Stimulated activated CD4-positive, alpha-beta T cell treated with anti-CD3 and anti-CD28 coated beads, Interleukin-12 subunit alpha, Interleukin-12 subunit beta, amount 100 ng/mL, for 4 hours (primary cell): ENCODE measurements at regions not wholly inside any gene's neighbourhood (a gene's known extent, or its start where the extent isn't known, plus 50 kb on each side); places are given as distances from the start of the nearest gene placed in this dataset.

Source experiments
- DNase-seq: peaks from one replicate; pipeline ENCODE4 v3.0.0-alpha.2; 2020

DNA sequence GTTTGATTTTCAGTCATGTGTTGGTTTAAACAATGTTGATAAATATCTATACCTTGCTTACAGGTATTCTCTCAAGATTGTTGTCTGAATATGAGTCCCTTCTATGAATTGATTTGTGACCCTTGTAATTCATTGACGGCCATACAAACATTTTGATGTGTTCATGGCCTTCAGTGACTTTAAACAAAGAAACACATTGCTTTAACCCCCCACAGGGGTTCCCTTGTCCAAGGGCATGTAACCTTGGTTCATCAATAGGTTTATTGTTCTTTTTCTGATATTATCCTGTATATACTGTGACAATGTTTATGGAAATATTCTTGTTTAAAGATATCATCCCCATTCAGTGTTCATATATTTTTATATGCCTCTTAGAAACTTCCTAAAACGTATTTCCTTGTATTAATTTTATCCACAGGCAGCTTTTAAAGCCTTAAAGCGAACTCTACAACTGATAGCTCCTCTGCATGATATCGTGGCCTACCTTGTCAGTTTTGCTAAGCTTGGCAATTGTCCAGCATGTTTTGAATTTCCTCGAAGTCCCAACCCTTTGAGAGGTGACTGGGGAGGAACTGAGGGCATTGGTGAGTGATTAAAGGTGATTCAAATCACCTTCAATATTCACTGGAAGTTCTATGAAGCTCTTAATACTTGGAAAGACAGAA lies 87.0 kb downstream of the CD164 start:
- no peak for DNase-seq

DNA sequence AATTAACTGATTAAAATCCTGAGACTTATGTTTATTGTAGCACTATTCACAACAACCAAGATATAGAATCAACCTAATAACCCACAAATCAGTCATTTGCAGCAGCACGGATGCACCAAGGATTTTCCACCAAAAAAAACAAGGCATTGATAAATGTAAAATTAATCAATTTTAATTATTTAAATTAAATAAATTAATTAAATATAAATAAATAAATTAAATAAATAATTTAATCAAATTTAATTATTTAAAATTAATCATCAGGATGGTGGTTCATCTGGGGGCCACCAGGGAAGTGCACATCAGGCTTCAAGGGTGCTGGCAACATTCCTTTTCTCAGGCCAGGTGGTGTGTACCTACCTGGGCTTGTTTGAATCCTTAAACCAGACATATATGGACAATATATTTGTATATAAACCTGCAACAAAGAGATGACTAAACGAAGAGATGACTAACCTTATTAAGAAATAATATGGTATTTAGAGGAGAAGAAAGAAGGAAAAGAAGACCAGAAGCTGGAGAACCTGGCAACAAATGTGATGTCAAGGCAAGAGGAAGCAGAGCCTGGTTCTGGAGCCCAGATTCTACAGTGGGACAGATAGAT lies 89.2 kb downstream of the CD164 start:
- no peak for DNase-seq

DNA sequence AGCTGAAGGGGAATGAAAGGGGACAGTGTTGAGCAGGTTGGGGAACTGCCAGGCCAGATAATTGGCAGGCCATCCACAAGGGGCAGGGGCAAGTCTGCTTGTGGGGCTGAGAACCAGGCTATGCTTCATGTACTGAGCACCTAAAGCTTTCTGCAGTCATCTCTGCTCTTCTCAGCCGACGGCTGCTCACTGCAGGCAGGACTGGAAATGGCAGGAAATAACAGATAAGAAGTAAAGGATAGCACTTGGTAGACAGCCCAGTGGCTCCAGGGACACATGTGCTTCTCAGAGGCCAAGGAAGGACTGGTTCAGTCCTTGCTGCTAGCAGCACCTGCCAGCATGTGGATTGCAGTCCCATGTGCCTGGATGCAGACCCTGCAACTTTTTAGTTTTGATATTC lies 89.8 kb downstream of the CD164 start:
- DNase-seq: no peak

DNA sequence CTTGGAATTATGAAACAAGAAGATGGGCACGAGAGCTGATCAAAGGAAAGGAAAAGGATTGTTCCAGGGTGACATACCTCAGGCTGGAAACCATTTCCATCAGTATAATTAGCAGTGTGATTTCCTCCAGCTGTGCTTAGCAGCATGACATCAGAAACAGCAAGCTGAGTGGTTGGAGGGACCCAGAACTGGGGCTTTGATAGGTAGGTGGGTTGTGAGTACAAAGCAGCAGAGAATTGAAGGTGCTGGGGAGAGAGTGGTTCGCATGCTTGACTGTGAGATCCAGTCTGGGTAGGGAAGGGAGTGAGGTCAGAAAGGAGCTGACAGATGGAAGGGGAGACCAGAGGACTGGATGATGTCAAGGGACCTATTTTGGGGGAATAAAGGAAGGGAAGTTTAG lies 90.4 kb downstream of the CD164 start:
- no peak for DNase-seq

DNA sequence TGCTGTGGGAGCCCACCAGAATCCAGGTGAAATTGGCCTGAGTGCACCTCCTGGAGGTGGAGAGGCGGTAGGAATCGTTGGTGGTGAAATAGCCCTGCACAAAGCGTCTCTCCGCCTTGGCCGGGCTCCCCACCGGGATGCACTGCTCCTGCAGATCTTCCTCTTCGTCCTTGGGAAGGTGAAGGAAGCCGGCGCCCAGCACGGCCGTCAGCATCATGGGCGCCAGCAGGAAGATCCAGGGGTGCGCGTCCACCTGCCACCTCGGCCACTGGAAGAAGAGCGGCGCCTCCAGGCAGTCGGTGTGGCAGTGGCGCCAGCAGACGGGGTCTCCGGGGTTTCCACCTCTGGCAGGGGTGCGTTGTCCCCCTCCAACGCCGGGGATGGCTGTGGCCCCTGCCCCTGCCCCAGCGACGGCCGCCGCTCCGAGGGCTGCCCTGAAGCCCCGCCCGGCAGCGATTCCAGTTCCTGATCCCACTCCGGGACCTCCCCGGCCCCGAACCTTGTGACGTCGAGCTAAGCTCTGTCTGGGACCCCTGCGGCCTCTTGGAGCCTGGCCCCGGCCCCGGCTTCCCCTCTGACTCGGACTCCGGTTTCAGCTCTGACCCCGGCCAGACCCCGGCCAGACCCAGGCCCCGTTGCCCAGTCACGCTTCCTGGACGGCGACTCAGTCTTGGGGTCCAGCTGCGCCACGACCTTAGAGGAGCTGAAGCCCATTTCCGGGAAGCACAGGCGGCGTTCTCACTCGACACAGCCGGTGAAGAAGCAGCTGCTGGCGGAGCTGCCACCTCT lies 91.9 kb downstream of the CD164 start:
- no peak for DNase-seq

DNA sequence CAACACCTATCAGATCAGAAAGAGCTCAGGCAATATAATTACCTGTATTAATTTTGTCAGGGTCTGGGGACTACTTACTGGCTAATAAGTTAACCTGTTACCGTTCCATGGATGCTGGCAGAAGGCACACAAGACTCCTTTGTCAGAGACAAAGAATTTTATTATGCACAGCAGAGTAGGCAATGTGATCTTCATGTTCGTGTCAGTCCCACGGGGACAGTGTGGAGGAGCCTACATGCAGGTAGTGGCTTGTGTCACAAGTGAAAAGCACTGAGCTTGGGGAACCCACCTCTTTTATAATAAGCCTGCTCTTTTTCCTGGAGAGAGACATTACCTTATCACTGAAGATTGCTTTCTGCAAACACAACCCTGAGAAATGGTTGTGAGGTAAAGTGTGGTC lies 96.9 kb downstream of the CD164 start:
- no peak for DNase-seq

DNA sequence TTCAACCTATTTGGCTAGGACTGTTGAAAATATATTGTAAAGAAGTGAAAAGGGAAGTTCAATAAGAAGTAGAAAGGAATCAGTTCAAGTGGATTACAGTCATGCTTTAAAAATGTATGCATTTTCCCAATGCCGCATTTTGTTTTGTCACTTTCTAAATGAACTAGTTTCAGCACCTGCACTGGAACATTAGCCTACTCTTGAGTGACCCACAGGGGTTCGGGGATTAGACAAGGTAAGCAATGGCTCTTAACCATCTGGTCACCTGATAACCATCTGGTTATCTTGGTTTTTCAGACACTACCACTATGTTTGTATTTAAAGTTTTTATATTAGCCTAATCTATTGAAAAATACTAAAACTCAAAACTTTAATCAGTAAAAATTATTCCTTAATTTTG lies 97.6 kb downstream of the CD164 start:
- no peak for DNase-seq

DNA sequence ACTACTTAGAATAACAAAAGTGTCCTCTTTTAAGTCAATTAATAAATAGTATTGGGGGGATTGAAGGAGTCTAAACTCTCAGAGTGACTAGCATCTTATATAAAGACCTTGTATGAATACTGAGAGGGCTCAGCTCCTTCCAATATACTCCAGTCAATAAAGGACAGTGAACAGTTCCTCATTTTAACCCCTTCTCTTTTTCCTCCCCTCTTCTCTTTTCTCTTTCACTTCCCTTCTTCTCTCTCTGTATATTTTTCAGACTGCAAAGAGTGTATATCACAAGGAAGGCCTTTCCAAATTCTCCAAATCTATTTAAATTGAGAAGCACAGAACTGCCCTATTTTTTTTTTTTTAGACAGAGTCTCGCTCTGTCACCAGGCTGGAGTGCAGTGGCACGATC lies 99.5 kb downstream of the CD164 start:
- no peak for DNase-seq

DNA sequence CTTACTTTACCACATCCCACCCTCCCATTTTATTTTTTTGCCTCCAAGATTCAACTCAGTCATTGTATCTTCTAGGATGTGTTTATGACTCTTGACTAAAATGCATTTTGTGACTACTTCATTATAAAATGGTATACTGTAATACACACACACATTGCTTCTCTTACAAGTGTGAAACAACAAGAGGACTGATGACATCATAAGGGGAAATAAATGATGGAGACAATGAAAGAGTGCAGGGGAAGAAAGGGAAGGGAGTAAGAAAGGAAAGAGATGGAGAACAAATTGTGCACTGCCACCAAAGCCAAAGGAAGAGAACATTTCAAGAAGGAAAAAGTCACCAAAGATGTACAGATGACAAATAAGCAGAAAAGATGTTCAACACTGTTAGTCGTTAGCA lies 102.6 kb downstream of the CD164 start:
- DNase-seq: no peak

DNA sequence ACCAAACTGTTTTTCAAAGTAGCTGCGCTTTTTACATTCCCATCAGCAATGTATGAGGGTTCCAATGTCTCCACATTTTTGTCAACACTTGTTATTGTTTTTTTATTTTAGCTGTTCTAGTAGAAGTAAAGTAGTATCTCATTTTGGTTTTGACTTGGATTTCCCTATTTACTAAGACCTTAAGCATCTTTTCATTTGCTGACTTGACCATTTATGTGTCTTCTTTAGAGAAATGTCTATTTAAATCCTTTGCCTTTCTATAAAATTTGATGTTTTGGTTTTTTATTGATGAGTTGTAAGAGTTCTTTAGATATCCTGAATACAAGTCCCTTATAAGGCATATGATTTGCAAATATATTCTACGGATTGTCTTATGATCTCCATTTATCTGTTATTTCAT lies 110.6 kb downstream of the CD164 start:
- no peak for DNase-seq

DNA sequence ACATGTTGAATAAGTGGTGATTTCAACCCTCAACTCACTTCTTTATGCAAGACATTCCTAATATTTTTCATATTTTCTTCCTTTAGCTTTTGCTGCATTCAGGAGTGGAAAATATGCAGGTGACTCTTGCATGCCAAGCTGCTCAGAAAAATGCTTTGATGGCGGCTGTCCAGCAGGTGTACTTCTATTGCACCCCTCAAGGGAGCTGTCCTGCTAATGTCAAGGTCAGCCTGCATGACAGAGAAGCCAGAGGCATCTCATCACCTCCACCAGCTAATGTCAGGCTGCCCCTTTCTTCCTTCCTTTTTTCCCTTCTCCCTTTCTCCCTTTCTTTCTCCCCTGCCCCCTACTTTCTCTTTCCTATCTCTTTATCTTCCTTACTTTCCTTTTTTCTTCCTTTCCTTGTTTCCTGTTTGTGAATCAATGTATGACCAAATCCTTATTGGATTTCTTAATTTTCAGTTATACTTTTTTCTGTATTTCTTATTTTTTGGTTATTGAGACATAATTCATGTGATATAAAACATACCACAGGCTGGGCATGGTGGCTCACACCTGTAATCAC lies 112.2 kb downstream of the CD164 start:
- no peak for DNase-seq

DNA sequence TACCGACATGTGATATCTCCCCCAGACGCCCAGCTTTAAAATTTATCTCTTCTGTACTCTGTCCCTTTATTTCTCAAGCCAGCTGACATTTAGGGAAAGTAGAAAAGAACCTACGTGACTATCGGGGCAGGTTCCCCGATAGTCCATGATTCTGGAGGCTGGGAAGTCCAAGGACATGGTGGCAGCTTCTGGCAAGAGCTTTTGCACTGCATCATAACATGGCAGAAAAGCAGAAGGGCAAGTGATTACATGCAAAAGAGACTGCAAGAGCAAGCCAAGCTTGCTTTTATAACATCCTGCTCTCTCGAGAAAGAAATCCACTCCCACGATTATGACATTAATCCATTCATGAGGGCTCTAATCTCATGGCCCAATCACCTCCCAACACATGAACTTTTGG lies 113.2 kb downstream of the CD164 start:
- DNase-seq: no peak

DNA sequence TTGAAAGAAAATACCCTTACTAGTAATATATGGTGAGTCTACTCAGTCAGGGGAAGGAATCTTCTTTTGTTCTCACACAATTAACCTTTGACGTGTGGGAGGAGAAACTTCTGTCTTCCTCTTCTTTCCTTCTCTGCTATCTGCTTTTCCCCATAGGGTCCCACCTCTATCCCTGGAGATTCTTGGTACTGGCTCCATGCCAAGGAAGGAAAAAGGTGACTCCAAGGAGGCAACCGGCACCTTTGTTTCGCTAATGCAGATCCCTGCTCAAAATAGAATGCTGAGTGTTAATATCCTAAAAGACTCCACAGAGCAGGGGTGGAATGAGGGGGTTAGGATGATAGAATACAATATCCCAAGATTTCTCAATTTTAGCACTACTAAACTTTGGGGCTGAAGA lies 116.7 kb downstream of the CD164 start:
- no peak for DNase-seq

DNA sequence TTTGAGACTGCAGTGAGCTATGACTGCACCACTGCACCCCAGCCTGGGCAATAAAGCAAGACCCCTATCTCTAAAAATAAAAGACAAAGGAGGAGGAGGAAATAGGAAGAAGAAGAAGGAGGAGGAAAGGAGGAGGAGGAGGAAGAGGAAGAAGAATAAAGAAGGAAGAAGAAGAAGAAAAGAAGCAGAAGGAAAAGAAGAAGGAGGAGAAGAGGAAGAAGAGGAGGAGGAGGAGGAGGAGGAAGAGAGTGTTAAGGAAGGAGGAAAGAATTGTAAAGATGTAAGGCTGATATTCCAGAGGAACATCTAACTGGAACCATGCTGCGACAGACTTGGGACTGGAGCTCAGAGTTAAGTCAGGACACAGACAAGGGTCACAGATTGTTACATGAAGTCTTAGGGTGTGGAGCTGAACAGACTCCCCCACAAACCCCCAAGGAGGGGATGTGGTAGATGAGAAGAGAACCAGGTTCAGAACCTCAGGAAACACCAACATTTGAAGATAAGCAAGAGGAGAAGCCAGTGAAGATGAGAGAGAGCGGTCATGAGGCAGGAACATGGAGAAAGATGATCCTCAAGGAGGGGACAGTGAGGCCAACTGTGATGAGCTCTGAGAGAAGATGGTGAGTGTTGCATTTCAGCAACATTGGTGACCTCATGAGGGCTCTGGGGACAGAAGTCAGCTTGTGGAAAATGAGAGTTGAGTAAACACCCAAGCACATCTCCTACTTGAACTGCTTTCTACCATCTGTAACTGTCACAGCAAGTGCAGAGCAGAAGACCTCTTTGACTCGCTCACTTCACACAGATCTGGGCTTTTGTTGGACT lies 118.2 kb downstream of the CD164 start:
- DNase-seq: no peak

DNA sequence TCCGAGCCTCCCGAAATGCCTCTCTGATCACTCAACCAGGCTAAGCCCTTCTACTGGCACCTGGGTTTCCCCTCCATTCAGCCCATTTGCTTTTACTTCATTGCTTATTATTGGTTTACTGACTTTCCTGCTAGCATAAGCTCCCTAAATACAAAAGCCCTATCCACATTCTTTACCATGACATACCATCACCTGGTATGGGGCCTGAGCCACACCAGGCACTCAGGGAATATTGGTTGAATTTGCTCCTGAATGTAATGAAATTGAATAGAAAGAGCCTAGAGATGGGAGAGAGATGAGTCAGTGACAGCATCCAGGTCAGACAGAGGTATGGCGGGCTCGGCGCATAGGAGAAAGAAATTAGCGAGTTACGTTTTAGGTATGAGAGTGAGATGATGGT lies 120.0 kb downstream of the CD164 start:
- no peak for DNase-seq

DNA sequence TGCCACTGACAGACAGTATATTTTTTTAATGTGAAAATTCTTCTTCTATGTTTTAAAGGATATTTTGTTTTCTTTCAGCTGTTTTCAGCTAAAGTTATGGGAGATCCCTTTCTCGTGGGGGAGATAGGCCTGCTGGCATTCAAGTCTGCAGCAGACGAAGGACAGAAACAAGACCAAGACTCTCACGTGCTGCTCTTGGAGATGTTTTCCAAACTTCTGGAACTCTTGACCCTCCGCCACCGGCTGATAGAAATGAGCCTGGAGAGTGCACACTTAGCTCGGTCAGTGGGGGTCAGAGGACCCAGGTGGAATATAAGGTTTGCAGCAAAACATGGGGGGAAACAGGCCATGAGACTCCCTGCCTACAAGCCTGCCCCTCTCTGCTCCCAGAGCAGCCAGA lies 120.5 kb downstream of the CD164 start:
- DNase-seq: no peak

DNA sequence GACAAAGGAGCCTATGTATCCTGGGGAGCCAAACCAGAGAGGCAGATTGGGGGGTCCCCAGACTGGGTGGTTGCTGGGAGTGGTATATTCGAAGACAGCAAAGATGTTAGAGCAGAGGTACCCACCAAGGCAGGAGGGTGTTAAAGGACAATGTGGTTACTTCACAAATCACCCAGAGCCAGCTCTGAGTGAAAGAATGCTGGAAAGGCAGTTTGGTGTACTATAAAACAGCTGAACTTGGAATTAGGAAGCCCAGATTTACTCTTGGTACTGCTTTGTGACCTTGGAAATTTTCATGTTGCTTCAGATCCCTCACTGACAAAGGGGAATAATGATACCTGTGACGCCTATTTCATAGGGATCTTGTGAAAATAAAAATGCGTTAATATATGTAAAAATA lies 121.6 kb downstream of the CD164 start:
- no peak for DNase-seq

DNA sequence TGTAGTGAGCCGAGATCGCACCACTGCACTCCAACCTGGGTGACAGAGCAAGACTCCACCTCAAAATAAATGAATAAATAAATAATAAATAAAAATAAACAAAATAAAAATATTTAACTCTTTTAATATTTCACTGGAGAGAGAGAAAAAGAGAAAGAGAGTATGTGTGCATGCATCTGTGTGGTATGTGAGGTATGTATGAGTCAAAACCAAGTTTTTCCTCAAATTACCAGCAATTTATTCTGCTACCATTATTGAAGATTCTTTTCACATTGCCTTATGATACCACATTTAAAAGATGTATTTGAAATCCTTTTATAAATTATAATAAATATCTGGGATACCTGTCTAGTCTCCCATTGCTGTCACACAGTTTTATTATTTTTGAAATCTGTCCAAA lies 122.1 kb downstream of the CD164 start:
- DNase-seq: no peak

DNA sequence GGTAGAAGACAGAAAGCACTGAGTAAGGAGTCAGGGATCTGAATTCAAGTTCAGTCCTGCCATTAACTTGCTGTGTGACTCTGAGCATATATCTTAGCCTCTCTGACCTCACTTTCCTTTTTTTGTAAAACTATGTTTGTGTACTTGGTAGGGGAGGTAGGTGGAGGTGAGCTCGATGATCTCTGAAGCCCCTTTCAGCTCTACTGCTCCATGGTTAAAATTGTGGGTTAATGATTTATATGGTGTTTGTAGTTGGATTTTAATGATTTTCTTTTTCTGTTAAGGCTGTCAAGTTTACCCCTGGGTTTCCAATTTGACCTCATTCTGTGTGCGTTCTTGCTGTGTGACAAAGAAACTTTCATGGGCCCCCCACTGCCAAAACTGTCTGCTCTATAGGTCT lies 124.1 kb downstream of the CD164 start:
- no peak for DNase-seq

DNA sequence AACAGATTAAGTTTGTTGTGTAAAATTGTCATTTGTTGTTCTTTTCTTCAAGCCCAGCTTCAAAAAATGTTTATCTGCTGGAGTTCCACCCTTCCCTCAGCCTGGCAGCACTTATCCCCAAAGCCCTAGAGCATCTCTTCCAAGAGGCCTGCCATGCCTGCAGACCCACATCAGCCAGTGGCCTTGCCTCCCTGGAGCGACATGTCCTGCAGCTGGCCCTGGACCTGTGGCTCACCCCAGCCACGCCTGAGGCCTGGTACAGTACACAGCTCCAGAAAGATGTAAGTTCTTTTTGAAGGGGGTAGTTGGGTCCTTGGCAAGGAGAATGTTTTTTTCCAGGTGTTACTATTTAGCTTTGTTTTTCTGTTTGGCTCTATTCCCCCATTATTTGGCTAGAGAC lies 124.8 kb downstream of the CD164 start:
- no peak for DNase-seq

DNA sequence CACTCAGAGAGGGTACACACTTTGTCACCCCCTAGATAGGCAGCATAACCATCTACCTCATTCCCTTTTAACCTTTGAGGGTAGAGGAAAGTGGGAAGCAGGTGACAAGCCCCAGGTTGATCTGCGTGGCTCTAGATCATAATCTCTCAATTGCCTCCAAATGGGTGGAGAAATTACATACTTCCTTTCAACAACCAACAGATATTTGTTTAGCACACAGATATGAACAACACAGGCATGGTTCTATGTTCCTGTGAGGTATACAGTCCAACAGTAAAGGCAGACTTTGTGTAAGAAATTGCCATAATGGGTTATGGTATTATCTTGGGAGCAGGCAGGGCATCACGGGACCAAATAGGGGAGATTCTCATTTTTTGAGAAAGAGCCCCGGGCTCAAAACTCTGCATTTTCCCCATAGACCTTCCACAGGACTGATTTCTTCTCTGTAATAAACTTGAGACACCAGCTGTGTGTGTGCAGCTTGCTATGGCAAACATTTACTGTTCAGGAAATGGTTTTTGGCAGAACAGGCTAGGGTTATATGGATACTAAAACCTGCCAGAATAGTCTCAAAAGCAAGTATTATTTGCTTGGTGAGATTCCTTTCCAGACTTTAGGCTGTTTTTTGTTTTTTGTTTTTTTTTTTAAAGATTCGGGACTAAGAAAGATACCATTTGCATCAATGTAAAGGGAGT lies 126.2 kb downstream of the CD164 start:
- no peak for DNase-seq

DNA sequence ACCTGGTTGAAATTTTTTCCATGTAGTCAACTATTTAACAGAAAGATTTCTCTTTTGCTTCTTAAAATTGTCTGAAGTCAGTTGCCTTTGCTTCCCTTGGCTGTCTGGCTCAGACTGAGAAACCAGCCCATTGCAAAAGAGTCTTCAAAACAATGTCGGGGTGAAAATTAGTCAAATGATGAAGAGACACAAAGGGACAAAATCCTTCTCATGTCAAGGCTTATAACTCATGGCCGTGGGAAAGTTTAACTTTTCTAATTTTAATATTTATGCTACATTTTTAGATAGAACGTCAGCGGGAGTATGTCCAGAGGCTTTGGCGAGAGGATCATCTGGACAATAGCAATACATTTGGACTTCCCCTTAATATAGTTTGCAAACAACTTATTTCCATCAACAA lies 127.2 kb downstream of the CD164 start:
- DNase-seq: no peak

DNA sequence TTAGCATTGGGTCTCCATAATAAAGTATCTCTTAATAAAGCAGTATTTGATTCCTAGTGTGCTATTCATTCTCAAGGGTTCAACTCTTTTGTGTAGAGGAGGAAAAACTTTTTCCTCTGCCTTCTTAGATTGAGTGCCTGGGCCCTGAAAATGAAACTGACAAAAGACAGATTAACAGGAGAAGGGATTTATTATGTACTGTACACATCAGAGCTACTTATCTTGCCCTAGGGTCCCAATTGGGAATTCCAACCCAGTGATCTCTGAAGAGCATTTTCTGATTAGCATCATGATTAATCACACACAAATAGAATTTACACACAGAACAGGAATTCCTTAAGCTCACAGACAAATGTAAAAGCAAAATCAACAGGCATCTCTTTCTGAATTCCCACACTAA lies 128.9 kb downstream of the CD164 start:
- DNase-seq: no peak
